ENCODE measurements at regions not wholly inside any gene's neighbourhood (a gene's known extent, or its start where the extent isn't known, plus 50 kb on each side); places are given as distances from the start of the nearest gene placed in this dataset.
"Not testable (repeated sequence)": the region's sequence is repeated elsewhere in the genome, so short reads cannot be mapped to it uniquely, and the experiment has no call there.

- H3K27me3 Mint-ChIP-seq: no peaks in the 10 kb centered on the region
- H3K4me1 Mint-ChIP-seq: no peaks in the 10 kb centered on the region
- peaks cover 6% of the 10 kb centered on the region for H3K9me3 Mint-ChIP-seq (ENCODE audit: low read depth)
- CTCF ChIA-PET: no interaction called here
- H3K27ac Mint-ChIP-seq: no peak overlapping the region
- H3K36me3 Mint-ChIP-seq (ENCODE audit: low read depth): no peaks in the 10 kb centered on the region
- ATAC-seq: no peak
- H3K4me3 Mint-ChIP-seq: no peak overlapping the region
- intact Hi-C loops (cut with DNase I, micrococcal nuclease): no loop called here
- no peak for DNase-seq
- POLR2A ChIA-PET: no interaction called here
Measured at GRCh38 chr12:30314506-30315100, 381.1 kb downstream of the IPO8 start.

- H3K4me3 Mint-ChIP-seq: no peak overlapping the region
Measured at GRCh38 chr12:30308010-30308717, 387.5 kb downstream of the IPO8 start.

GRCh38 chr12:30304528-30304927 lies 391.1 kb downstream of the IPO8 start:
- CTCF ChIA-PET: no interaction called here
- Mint-ChIP-seq H3K4me3 (no peak overlapping the region), H3K27ac (no peak overlapping the region), H3K4me1 (no peaks in the 10 kb centered on the region), H3K36me3 (ENCODE audit: low read depth) (no peaks in the 10 kb centered on the region), H3K27me3 (no peaks in the 10 kb centered on the region), H3K9me3 (ENCODE audit: low read depth) (no peaks in the 10 kb centered on the region)
- POLR2A ChIA-PET: no interaction called here
- no peak for ATAC-seq
- no peak for DNase-seq
- intact Hi-C loops (cut with DNase I, micrococcal nuclease): no loop called here

More at GRCh38 chr12:30308010-30308717, 387.5 kb downstream of the IPO8 start:
- CTCF ChIA-PET: no interaction called here
- DNase-seq (no peak), ATAC-seq (no peak)
- H3K9me3 Mint-ChIP-seq (ENCODE audit: low read depth): peaks cover 6% of the 10 kb centered on the region
- intact Hi-C loops (cut with DNase I, micrococcal nuclease): no loop called here
- no peaks in the 10 kb centered on the region for H3K27me3 Mint-ChIP-seq
- POLR2A ChIA-PET: no interaction called here
- no peak overlapping the region for H3K27ac Mint-ChIP-seq
- no peaks in the 10 kb centered on the region for H3K36me3 Mint-ChIP-seq (ENCODE audit: low read depth)
- H3K4me1 Mint-ChIP-seq: no peaks in the 10 kb centered on the region

GRCh38 chr12:30301291-30301690 lies 394.4 kb downstream of the IPO8 start:
- Mint-ChIP-seq H3K4me3 (no peak overlapping the region), H3K36me3 (ENCODE audit: low read depth) (no peaks in the 10 kb centered on the region), H3K4me1 (no peaks in the 10 kb centered on the region), H3K9me3 (ENCODE audit: low read depth) (peaks cover 2% of the 10 kb centered on the region), H3K27ac (no peak overlapping the region), H3K27me3 (no peaks in the 10 kb centered on the region)
- DNase-seq (no peak), ATAC-seq (no peak)
- ChIA-PET POLR2A (no interaction called here), CTCF (no interaction called here)
- intact Hi-C loops (cut with DNase I, micrococcal nuclease): no loop called here

- no peak overlapping the region for H3K27ac Mint-ChIP-seq
- ChIA-PET CTCF (no interaction called here), POLR2A (no interaction called here)
- H3K36me3 Mint-ChIP-seq (ENCODE audit: low read depth): no peaks in the 10 kb centered on the region
- no peaks in the 10 kb centered on the region for H3K27me3 Mint-ChIP-seq
- no peak for ATAC-seq
- no peak for DNase-seq
- H3K4me1 Mint-ChIP-seq: no peaks in the 10 kb centered on the region
- peaks cover 14% of the 10 kb centered on the region for H3K9me3 Mint-ChIP-seq (ENCODE audit: low read depth)
- intact Hi-C loops (cut with DNase I, micrococcal nuclease): no loop called here
- no peak overlapping the region for H3K4me3 Mint-ChIP-seq
Measured at GRCh38 chr12:30296486-30296885, 399.2 kb downstream of the IPO8 start.

- no peak for ATAC-seq
- Mint-ChIP-seq H3K27ac (no peak overlapping the region), H3K9me3 (ENCODE audit: low read depth) (no peaks in the 10 kb centered on the region), H3K4me1 (no peaks in the 10 kb centered on the region), H3K36me3 (ENCODE audit: low read depth) (no peaks in the 10 kb centered on the region), H3K27me3 (peaks cover 2% of the 10 kb centered on the region), H3K4me3 (no peak overlapping the region)
- ChIA-PET CTCF (no interaction called here), POLR2A (no interaction called here)
- DNase-seq: no peak
- intact Hi-C loops (cut with DNase I, micrococcal nuclease): no loop called here
Measured at GRCh38 chr12:30286345-30286926, 409.2 kb downstream of the IPO8 start.

- Mint-ChIP-seq H3K9me3 (ENCODE audit: low read depth) (peaks cover 3% of the 10 kb centered on the region), H3K4me1 (no peaks in the 10 kb centered on the region), H3K4me3 (no peak overlapping the region), H3K36me3 (ENCODE audit: low read depth) (no peaks in the 10 kb centered on the region), H3K27ac (no peak overlapping the region), H3K27me3 (no peaks in the 10 kb centered on the region)
- no peak for ATAC-seq
- DNase-seq: no peak
- intact Hi-C loops (cut with DNase I, micrococcal nuclease): no loop called here
- ChIA-PET CTCF (no interaction called here), POLR2A (no interaction called here)
Measured at GRCh38 chr12:30278401-30278800, 417.3 kb downstream of the IPO8 start.

GRCh38 chr12:30272515-30272914 lies 423.2 kb downstream of the IPO8 start:
- H3K4me3 Mint-ChIP-seq; H3K36me3 Mint-ChIP-seq (ENCODE audit: low read depth); CTCF ChIA-PET; H3K27me3 Mint-ChIP-seq; POLR2A ChIA-PET; DNase-seq; H3K27ac Mint-ChIP-seq; ATAC-seq; intact Hi-C loops (cut with DNase I, micrococcal nuclease); H3K4me1 Mint-ChIP-seq: not testable (repeated sequence)
- H3K9me3 Mint-ChIP-seq (ENCODE audit: low read depth): peaks cover 13% of the 10 kb centered on the region

- DNase-seq (no peak), ATAC-seq (no peak)
- Mint-ChIP-seq H3K27ac (no peak overlapping the region), H3K9me3 (ENCODE audit: low read depth) (peaks cover 18% of the 10 kb centered on the region), H3K27me3 (no peaks in the 10 kb centered on the region), H3K4me3 (no peak overlapping the region), H3K36me3 (ENCODE audit: low read depth) (no peaks in the 10 kb centered on the region), H3K4me1 (no peaks in the 10 kb centered on the region)
- POLR2A ChIA-PET: no interaction called here
- CTCF ChIA-PET: no interaction called here
- intact Hi-C loops (cut with DNase I, micrococcal nuclease): no loop called here
Measured at GRCh38 chr12:30269496-30269895, 426.2 kb downstream of the IPO8 start.

GRCh38 chr12:30268041-30268440 lies 427.6 kb downstream of the IPO8 start:
- ChIA-PET POLR2A (no interaction called here), CTCF (no interaction called here)
- Mint-ChIP-seq H3K4me3 (no peak overlapping the region), H3K27me3 (no peaks in the 10 kb centered on the region), H3K36me3 (ENCODE audit: low read depth) (no peaks in the 10 kb centered on the region), H3K9me3 (ENCODE audit: low read depth) (peaks cover 12% of the 10 kb centered on the region), H3K27ac (no peak overlapping the region), H3K4me1 (no peaks in the 10 kb centered on the region)
- DNase-seq (no peak), ATAC-seq (no peak)
- intact Hi-C loops (cut with DNase I, micrococcal nuclease): no loop called here

- intact Hi-C loops (cut with DNase I, micrococcal nuclease): no loop called here
- ATAC-seq (no peak), DNase-seq (no peak)
- Mint-ChIP-seq H3K4me1 (no peaks in the 10 kb centered on the region), H3K27ac (no peak overlapping the region), H3K27me3 (no peaks in the 10 kb centered on the region), H3K9me3 (ENCODE audit: low read depth) (peaks cover 9% of the 10 kb centered on the region), H3K36me3 (ENCODE audit: low read depth) (no peaks in the 10 kb centered on the region), H3K4me3 (no peak overlapping the region)
- CTCF ChIA-PET: no interaction called here
- POLR2A ChIA-PET: no interaction called here
Measured at GRCh38 chr12:30263434-30263833, 432.2 kb downstream of the IPO8 start.

- no peaks in the 10 kb centered on the region for H3K4me1 Mint-ChIP-seq
- POLR2A ChIA-PET: no interaction called here
- no peaks in the 10 kb centered on the region for H3K27me3 Mint-ChIP-seq
- no peak overlapping the region for H3K4me3 Mint-ChIP-seq
- H3K27ac Mint-ChIP-seq: no peak overlapping the region
- no peaks in the 10 kb centered on the region for H3K36me3 Mint-ChIP-seq (ENCODE audit: low read depth)
- intact Hi-C loops (cut with DNase I, micrococcal nuclease): no loop called here
- CTCF ChIA-PET: no interaction called here
- DNase-seq: no peak
- peaks cover 6% of the 10 kb centered on the region for H3K9me3 Mint-ChIP-seq (ENCODE audit: low read depth)
- no peak for ATAC-seq
Measured at GRCh38 chr12:30257618-30258017, 438.1 kb downstream of the IPO8 start.
